AG09319 (cell line): ENCODE measurements at regions not wholly inside any gene's neighbourhood (a gene's known extent, or its start where the extent isn't known, plus 50 kb on each side); places are given as distances from the start of the nearest gene placed in this dataset.

Source experiments
- DNase-seq: peaks from one replicate; pipeline ENCODE4 v3.0.0-alpha.2; 2010; ENCODE audit warnings: low read depth; ENCODE audit errors: extremely low read depth
- CTCF ChIP-seq: IDR thresholded peaks from 2 replicates; pipeline ENCODE4 v1.5.1; 2011; ENCODE audit warnings: low read depth, mild to moderate bottlenecking, inconsistent platforms, low read length, moderate library complexity

- peak; percentile 65 for DNase-seq
- TF ChIP-seq CTCF: no peak
These were observed 157.3 kb upstream of the LDB2 start for GRCh38 chr4:17055788-17056187.

- no peak for DNase-seq
- TF ChIP-seq CTCF: no peak
These were observed 147.4 kb upstream of the LDB2 start for GRCh38 chr4:17045866-17046265.

- no peak for TF ChIP-seq CTCF
- DNase-seq: no peak
These were observed 140.2 kb upstream of the LDB2 start for GRCh38 chr4:17038510-17039176.

- no peak for DNase-seq
These were observed 135.3 kb upstream of the LDB2 start for GRCh38 chr4:17033768-17034181.

GRCh38 chr4:17033025-17033767 is 134.8 kb upstream of the LDB2 start:
- no peak for TF ChIP-seq CTCF
- no peak for DNase-seq

More at GRCh38 chr4:17033768-17034181, 135.3 kb upstream of the LDB2 start:
- no peak for TF ChIP-seq CTCF

- TF ChIP-seq CTCF: no peak
- peak; percentile 42 for DNase-seq
These were observed 132.1 kb upstream of the LDB2 start for GRCh38 chr4:17030543-17030942.

- no peak for TF ChIP-seq CTCF
- no peak for DNase-seq
These were observed 131.5 kb upstream of the LDB2 start for GRCh38 chr4:17029964-17030363.
